ENCODE measurements at regions not wholly inside any gene's neighbourhood (a gene's known extent, or its start where the extent isn't known, plus 50 kb on each side); places are given as distances from the start of the nearest gene placed in this dataset.

- no peak for DNase-seq
Observed at GRCh38 chr1:13878021-13878420, 178.0 kb downstream of the PRDM2 start.

- no peak for DNase-seq
Observed at GRCh38 chr1:13878451-13878850, 178.5 kb downstream of the PRDM2 start.

GRCh38 chr1:13881385-13882088, 181.5 kb downstream of the PRDM2 start:
- no peak for DNase-seq

GRCh38 chr1:13888351-13888986, 188.5 kb downstream of the PRDM2 start:
- DNase-seq = no peak

DNA sequence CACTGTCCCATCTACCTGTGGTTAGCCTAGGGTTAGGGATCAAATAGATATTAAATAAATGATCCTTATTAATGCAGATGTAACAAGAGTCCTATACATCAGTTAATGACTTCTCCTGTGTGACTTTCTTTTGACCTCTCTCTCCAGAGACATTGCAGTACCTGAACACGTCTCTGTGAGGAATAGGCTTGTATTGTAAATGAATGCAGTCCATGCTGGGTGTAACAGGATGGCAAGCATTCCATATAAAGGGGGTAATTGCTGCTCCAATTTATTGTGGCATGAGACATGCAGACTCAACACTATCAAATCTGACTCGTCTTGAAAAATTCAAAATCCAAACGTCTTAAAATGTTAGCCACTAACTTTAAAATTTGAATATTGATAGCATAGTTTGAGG, 189.5 kb downstream of the PRDM2 start:
- DNase-seq = no peak

DNA sequence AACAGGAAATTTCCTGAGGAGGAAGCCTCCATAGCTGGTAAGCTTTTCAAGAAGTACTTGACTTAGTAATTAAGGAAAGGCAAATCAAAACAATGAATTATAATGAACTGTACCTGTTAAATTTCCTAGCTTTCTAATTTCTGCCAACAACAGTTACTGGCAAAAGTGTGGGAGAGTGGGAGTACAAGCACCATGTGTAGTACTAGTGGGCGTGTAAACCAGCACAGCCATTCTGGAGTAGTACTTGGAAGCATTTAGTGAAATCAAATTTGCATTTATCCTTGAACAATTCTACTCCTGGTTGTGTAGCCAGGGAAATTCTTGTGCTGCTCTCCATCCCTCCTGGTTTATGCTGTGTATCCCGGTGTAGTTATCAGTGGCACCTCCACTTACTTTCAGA, 190.8 kb downstream of the PRDM2 start:
- DNase-seq = no peak

DNA sequence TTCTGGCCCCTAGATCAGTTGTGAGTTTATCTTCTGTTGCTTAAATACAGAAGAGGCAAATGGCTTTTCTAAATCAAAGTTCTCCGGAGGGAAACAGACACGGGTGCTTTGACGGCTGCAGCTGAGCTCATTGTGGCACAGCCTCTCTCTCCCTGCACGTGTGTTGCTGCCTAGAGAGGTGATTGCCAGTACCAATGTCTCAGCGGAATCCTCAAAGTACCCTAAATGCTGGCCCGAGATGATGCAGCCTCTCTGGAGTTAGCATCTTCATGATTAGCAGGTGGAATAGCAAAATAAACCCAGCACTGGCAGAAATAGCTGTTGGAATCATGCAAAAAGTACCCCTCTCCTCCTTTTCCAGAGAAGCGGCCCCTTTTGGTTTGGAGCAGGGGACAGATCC, 192.2 kb downstream of the PRDM2 start:
- no peak for DNase-seq

GRCh38 chr1:13892671-13893325, 192.8 kb downstream of the PRDM2 start:
- no peak for DNase-seq

- no peak for DNase-seq
Observed at GRCh38 chr1:13893409-13893821, 193.4 kb downstream of the PRDM2 start.

- DNase-seq = no peak
Observed at GRCh38 chr1:13896932-13897331, 196.9 kb downstream of the PRDM2 start.

DNA sequence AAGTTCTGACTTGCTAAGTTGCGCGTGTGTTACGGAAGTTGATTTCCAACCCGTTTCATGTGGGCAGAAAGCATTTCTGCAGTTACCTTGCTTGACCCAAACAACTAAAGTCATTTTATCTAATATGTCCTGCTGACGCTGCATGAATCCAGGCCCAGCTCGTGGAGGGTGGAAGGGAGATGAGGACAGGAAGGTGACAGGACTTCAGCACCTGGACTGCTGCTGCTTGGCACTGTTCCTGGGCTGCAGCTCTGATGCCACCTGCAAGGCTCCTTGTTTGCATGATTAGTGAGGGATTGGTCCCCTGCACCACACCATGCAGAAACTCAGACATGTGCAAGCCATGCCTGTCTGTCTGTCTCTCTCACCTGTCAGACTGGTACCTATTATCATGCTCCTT, 198.4 kb downstream of the PRDM2 start:
- no peak for DNase-seq

GRCh38 chr1:13899856-13900255, 199.9 kb downstream of the PRDM2 start:
- no peak for DNase-seq

DNA sequence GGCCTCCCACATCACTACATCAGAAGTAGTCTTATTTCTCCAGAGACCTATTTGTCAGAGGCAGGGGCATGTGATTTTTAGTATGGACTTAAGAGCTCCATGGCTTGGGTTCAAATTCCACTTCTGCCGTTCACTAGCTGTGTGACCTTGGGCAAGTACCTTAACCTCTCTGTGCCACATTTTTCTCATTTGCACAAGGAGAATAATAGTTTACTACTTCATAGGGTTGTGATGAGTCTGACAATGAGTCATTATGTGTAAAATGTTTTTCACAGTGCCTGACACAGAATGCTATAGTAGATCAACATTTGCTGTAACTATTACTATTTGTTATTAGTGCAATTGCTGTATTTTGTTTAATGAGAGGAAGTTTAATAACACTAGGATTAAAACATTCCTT, 200.6 kb downstream of the PRDM2 start:
- no peak for DNase-seq

GRCh38 chr1:13901039-13901438, 201.1 kb downstream of the PRDM2 start:
- DNase-seq = no peak

- no peak for DNase-seq
Observed at GRCh38 chr1:13901597-13901996, 201.6 kb downstream of the PRDM2 start.

DNA sequence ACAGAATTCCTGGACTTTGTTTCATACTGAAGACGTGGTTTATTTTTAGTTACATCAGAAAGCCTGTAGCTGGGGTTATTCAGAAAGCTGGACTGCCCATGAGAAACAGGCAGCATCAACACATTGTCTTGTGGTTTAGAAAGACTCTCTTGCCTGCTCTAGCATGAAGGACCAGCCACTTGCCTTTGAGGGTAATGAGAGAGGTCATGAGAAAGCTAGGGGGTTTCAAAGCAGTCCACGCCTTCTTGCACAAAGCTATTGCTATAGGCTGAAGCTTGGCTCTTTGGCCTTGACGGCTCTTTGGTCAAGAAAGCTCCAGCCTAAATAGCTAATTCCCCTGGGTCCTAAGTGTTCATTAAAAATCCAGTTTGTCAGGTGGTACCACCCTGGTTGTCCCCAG, 208.1 kb downstream of the PRDM2 start:
- DNase-seq = no peak

- DNase-seq = no peak
Observed at GRCh38 chr1:13911697-13912619, 212.0 kb downstream of the PRDM2 start.

GRCh38 chr1:13913396-13913795, 213.4 kb downstream of the PRDM2 start:
- DNase-seq = no peak

DNA sequence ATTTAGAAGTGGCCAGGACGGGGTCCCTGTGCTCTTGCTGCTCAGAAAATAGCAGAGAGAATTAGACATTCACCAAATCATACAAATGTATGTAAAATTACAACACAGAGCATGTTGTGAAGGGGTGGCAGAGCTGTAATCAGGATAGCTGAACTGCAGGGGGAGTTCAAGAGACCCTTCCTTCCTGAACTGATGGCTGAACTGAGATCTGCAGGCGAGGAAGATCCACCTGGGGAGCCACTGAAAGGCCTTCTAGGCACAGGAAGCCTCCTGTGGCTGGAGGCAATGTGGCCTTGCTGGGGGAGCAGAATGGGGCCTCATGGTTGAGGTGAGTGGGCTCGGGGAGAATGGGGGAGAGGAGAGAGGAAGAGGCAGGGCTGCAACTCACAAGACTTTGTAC, 216.5 kb downstream of the PRDM2 start:
- DNase-seq = no peak

DNA sequence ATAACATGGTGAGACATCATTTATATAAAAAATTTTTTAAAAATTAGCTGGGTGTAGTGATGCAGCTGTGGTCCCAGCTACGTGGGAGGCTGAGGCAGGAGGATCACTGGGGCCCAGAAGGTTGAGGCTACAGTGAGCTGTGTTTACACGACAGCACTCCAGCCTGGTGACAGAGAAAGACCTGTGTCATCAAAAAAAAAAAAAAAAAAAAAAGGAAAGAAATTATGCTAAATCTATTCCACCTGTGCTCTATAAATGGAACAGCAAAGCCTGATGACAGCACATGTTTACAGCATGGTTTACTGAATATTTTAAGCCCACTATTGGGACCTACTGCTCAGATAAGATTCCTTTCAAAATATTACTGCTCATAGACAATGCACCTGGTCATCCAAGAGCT, 217.6 kb downstream of the PRDM2 start:
- DNase-seq = no peak

DNA sequence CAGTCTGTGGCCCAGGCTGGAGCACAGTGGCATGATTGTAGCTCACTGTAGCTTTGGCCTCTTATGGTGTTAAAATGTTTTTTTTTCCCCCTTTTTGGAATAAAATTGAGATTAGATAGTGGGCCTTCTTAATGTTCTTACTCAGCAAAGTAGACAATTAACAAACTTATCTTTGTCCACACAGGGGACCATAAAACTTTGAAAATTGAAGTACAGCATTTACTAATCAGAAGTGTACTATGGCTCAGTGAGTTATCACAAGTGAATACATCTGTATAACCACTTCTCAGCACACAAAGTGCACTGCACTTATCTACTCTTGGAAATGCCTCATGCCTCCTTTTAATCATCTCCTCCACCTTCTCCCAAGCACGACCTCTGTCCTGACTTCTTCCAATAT, 218.9 kb downstream of the PRDM2 start:
- DNase-seq = no peak

DNA sequence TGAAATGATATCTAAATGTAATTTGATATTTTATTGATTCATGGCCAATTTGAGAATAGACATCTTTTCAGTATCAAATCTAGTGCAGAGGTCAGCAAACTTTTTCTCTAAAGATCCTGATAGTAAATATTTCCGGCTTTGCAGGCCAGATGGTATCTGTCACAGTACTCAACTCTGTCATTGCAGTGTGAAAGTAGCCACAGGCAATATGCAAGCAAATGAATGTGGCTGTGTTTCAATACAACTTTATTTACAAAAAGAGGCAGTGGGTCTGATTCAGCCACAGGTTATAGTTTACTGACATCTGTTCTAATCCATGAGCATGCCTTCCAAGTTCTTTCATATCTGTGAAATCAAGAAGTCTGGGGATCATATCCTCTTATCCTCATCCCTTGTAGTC, 221.2 kb downstream of the PRDM2 start:
- DNase-seq = no peak

GRCh38 chr1:13922466-13923110, 222.6 kb downstream of the PRDM2 start:
- DNase-seq = no peak
